ENCODE measurements at regions not wholly inside any gene's neighbourhood (a gene's known extent, or its start where the extent isn't known, plus 50 kb on each side); places are given as distances from the start of the nearest gene placed in this dataset.

DNA sequence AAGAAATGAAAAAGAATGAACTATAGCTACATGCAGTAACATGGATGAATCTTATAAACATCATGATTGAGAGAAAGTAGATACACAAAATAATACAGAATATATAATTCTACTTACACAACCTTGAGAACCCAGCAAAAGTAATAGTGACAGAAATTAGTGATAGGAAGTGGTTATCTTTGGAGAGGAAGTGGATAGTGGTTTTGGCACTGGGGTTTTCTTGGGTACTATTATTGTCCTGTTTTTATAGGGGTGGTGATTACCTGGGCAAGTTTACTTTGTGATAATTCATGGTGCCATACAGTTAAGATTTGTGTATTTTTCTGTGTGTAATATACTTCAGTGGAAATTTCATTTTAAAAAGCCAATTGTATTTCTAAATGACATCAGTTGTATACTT, 352.7 kb downstream of the AEBP2 start:
- no peak overlapping the region for H3K27ac ChIP-seq (ENCODE audit: low read depth in 1 of 2, low read length in 2 of 2)
- DNase-seq (ENCODE audit: low spot score) = no peak
- no peak overlapping the region for H3K4me3 ChIP-seq (ENCODE audit: low read depth in 1 of 3, low read length in 3 of 3)
- H3K36me3 ChIP-seq (ENCODE audit: control insufficient read depth in 4 of 4, insufficient read depth in 3 of 4, low read depth in 1 of 4, low read length in 3 of 4) = no peaks in the 10 kb centered on the region
- H3K4me1 ChIP-seq (ENCODE audit: control insufficient read depth in 4 of 4, insufficient read depth in 4 of 4, low read length in 3 of 4) = no peaks in the 10 kb centered on the region
- TF ChIP-seq HNF4A (conservative IDR thresholded peaks at IDR 0.05) (no peak), RAD21 (IDR thresholded peaks at IDR 0.05) (no peak), FOXA1 (IDR thresholded peaks at IDR 0.05) (no peak), EGR1 (IDR thresholded peaks at IDR 0.05; ENCODE audit: low read depth in 2 of 2) (no peak), GABPA (IDR thresholded peaks at IDR 0.05 in 1 of 2, conservative IDR thresholded peaks at IDR 0.05 in 1 of 2) (no peak), YY1 (IDR thresholded peaks at IDR 0.05) (no peak), FOXA2 (IDR thresholded peaks at IDR 0.05) (no peak), SP1 (IDR thresholded peaks at IDR 0.05) (no peak), HNF4G (IDR thresholded peaks at IDR 0.05) (no peak)
- TF ChIP-seq, protein P1, sequence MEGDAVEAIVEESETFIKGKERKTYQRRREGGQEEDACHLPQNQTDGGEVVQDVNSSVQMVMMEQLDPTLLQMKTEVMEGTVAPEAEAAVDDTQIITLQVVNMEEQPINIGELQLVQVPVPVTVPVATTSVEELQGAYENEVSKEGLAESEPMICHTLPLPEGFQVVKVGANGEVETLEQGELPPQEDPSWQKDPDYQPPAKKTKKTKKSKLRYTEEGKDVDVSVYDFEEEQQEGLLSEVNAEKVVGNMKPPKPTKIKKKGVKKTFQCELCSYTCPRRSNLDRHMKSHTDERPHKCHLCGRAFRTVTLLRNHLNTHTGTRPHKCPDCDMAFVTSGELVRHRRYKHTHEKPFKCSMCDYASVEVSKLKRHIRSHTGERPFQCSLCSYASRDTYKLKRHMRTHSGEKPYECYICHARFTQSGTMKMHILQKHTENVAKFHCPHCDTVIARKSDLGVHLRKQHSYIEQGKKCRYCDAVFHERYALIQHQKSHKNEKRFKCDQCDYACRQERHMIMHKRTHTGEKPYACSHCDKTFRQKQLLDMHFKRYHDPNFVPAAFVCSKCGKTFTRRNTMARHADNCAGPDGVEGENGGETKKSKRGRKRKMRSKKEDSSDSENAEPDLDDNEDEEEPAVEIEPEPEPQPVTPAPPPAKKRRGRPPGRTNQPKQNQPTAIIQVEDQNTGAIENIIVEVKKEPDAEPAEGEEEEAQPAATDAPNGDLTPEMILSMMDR (IDR thresholded peaks at IDR 0.05; ENCODE audit: low read depth, low read length, missing input control) = no peak
- TF ChIP-seq, protein P2, sequence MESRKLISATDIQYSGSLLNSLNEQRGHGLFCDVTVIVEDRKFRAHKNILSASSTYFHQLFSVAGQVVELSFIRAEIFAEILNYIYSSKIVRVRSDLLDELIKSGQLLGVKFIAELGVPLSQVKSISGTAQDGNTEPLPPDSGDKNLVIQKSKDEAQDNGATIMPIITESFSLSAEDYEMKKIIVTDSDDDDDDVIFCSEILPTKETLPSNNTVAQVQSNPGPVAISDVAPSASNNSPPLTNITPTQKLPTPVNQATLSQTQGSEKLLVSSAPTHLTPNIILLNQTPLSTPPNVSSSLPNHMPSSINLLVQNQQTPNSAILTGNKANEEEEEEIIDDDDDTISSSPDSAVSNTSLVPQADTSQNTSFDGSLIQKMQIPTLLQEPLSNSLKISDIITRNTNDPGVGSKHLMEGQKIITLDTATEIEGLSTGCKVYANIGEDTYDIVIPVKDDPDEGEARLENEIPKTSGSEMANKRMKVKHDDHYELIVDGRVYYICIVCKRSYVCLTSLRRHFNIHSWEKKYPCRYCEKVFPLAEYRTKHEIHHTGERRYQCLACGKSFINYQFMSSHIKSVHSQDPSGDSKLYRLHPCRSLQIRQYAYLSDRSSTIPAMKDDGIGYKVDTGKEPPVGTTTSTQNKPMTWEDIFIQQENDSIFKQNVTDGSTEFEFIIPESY (IDR thresholded peaks at IDR 0.05) = no peak
- TF ChIP-seq, protein P3, sequence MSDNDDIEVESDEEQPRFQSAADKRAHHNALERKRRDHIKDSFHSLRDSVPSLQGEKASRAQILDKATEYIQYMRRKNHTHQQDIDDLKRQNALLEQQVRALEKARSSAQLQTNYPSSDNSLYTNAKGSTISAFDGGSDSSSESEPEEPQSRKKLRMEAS (IDR thresholded peaks at IDR 0.05) = no peak
- TF ChIP-seq, protein P4, sequence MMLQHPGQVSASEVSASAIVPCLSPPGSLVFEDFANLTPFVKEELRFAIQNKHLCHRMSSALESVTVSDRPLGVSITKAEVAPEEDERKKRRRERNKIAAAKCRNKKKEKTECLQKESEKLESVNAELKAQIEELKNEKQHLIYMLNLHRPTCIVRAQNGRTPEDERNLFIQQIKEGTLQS (IDR thresholded peaks at IDR 0.05) = no peak
- H3K9me3 ChIP-seq (ENCODE audit: control insufficient read depth in 4 of 4, low read length in 3 of 4) = no peaks in the 10 kb centered on the region
- H3K9ac ChIP-seq (ENCODE audit: low read depth in 1 of 2, low read length in 2 of 2) = no peak overlapping the region
- H3K27me3 ChIP-seq (ENCODE audit: control insufficient read depth in 4 of 4, insufficient read depth in 4 of 4, low read length in 3 of 4) = no peaks in the 10 kb centered on the region

DNA sequence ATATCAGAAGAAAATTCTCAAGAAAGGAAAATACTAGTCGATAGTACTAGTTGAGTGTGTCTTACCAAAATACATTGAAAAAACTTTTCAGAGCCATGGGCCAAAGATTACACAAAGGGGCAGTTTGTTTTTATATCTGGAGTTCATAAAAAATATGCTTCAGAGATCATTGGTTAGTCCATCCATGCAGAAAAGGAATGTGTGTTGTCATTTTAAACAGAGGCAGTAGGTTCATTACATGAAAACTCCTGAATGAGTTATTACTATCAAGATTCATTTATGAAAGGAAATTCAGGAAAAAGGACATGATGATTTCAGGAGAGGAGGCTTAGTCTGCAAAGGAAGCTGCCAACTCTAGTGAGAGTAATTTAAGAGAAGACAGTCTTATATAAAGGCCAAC, 354.8 kb downstream of the AEBP2 start:
- Histone ChIP-seq H3K4me3 (ENCODE audit: low read depth in 1 of 3, low read length in 3 of 3) (no peak overlapping the region), H3K27me3 (ENCODE audit: control insufficient read depth in 4 of 4, insufficient read depth in 4 of 4, low read length in 3 of 4) (no peaks in the 10 kb centered on the region), H3K36me3 (ENCODE audit: control insufficient read depth in 4 of 4, insufficient read depth in 3 of 4, low read depth in 1 of 4, low read length in 3 of 4) (no peaks in the 10 kb centered on the region), H3K27ac (ENCODE audit: low read depth in 1 of 2, low read length in 2 of 2) (no peak overlapping the region), H3K4me1 (ENCODE audit: control insufficient read depth in 4 of 4, insufficient read depth in 4 of 4, low read length in 3 of 4) (no peaks in the 10 kb centered on the region), H3K9ac (ENCODE audit: low read depth in 1 of 2, low read length in 2 of 2) (no peak overlapping the region), H3K9me3 (ENCODE audit: control insufficient read depth in 4 of 4, low read length in 3 of 4) (no peaks in the 10 kb centered on the region)
- WGBS = 87% methylated on average over 1 of the region's 1 CpG
- no peak for TF ChIP-seq YY1 (IDR thresholded peaks at IDR 0.05)
- TF ChIP-seq HNF4A (conservative IDR thresholded peaks at IDR 0.05) = no peak
- DNase-seq (ENCODE audit: low spot score) = no peak

DNA sequence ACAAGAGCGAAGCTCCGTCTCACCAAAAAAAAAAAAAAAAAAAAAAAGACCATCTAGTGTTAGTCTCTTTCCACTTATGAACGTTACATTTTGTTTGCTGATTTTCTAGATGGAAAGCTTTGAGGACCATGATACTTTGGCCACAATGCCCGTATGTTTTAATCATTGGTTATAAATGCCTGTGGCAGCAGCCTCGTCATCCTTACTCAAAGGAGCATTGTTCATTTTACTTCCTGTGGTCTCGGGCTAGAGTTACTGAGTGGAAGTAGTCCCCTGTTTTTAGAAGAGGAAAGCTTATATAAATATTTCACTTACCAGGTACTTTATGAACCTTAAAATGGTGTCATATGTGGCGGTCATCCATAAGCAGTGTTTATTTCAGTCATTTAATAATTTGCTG, 359.9 kb downstream of the AEBP2 start:
- no peaks in the 10 kb centered on the region for H3K4me1 ChIP-seq (ENCODE audit: control insufficient read depth in 4 of 4, insufficient read depth in 4 of 4, low read length in 3 of 4)
- WGBS = 88% methylated on average over 7 of the region's 7 CpGs
- no peak overlapping the region for H3K4me3 ChIP-seq (ENCODE audit: low read depth in 1 of 3, low read length in 3 of 3)
- H3K27ac ChIP-seq (ENCODE audit: low read depth in 1 of 2, low read length in 2 of 2) = no peak overlapping the region
- no peaks in the 10 kb centered on the region for H3K36me3 ChIP-seq (ENCODE audit: control insufficient read depth in 4 of 4, insufficient read depth in 3 of 4, low read depth in 1 of 4, low read length in 3 of 4)
- no peak for DNase-seq (ENCODE audit: low spot score)
- no peak overlapping the region for H3K9ac ChIP-seq (ENCODE audit: low read depth in 1 of 2, low read length in 2 of 2)
- H3K27me3 ChIP-seq (ENCODE audit: control insufficient read depth in 4 of 4, insufficient read depth in 4 of 4, low read length in 3 of 4) = no peaks in the 10 kb centered on the region
- H3K9me3 ChIP-seq (ENCODE audit: control insufficient read depth in 4 of 4, low read length in 3 of 4) = no peaks in the 10 kb centered on the region
- no peak for TF ChIP-seq FOXA2 (IDR thresholded peaks at IDR 0.05)
- TF ChIP-seq, protein P3 (IDR thresholded peaks at IDR 0.05) = no peak
- TF ChIP-seq, protein P2 (IDR thresholded peaks at IDR 0.05) = no peak
- no peak for TF ChIP-seq NR2F2 (IDR thresholded peaks at IDR 0.05)
- no peak for TF ChIP-seq TAF1 (conservative IDR thresholded peaks at IDR 0.05)
- TF ChIP-seq, protein P5, sequence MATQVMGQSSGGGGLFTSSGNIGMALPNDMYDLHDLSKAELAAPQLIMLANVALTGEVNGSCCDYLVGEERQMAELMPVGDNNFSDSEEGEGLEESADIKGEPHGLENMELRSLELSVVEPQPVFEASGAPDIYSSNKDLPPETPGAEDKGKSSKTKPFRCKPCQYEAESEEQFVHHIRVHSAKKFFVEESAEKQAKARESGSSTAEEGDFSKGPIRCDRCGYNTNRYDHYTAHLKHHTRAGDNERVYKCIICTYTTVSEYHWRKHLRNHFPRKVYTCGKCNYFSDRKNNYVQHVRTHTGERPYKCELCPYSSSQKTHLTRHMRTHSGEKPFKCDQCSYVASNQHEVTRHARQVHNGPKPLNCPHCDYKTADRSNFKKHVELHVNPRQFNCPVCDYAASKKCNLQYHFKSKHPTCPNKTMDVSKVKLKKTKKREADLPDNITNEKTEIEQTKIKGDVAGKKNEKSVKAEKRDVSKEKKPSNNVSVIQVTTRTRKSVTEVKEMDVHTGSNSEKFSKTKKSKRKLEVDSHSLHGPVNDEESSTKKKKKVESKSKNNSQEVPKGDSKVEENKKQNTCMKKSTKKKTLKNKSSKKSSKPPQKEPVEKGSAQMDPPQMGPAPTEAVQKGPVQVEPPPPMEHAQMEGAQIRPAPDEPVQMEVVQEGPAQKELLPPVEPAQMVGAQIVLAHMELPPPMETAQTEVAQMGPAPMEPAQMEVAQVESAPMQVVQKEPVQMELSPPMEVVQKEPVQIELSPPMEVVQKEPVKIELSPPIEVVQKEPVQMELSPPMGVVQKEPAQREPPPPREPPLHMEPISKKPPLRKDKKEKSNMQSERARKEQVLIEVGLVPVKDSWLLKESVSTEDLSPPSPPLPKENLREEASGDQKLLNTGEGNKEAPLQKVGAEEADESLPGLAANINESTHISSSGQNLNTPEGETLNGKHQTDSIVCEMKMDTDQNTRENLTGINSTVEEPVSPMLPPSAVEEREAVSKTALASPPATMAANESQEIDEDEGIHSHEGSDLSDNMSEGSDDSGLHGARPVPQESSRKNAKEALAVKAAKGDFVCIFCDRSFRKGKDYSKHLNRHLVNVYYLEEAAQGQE (IDR thresholded peaks at IDR 0.05) = no peak
- no peak for TF ChIP-seq RAD21 (IDR thresholded peaks at IDR 0.05)
- no peak for TF ChIP-seq RXRA (IDR thresholded peaks at IDR 0.05)
